ENCODE measurements at regions not wholly inside any gene's neighbourhood (a gene's known extent, or its start where the extent isn't known, plus 50 kb on each side); places are given as distances from the start of the nearest gene placed in this dataset.
"Not testable (repeated sequence)": the region's sequence is repeated elsewhere in the genome, so short reads cannot be mapped to it uniquely, and the experiment has no call there.

DNA sequence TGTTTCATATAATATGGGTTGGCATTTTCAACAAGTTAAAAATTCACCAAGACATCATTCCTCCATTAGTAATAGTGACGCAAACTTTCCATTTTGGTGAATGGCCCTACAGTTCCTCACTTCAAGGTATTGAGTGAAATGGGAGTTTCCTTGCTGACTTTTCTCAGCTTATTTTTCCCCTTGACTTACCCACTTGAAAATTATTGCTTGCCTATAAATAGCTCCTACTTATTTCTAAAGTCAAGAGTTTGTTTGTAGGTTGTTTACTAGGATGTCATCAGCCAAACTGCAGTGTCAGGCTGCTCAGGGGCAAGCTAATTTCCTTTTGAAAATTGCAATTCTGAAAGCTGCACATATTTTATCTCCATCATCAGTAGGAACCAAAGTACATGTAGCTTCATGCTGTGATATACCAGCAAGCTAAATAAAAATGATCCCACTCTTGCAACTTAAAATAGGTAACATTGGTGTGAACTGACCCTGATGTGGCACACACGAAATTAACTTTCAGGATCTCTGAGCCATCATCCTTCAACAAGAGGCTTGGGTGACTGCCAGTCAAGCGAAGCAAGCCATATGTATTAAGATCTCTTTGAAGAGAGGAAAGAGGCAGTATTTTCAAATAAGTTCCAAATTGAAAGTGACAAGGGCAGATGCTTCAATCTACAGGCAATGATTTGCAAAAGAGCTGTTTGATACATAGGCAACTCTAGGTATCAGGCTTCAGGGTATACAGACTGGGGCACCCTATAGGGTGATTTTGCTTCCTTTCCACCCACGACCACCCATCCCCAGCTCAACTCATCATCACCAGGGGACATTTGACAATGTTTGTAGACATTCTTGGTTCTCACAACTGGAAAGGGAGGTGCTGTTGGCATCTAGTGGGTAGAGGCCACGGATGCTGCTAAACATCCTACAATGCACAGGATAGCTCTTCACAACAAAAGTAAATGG, 66.8 kb upstream of the RASGRP1 start:
- TF ChIP-seq, protein P1, sequence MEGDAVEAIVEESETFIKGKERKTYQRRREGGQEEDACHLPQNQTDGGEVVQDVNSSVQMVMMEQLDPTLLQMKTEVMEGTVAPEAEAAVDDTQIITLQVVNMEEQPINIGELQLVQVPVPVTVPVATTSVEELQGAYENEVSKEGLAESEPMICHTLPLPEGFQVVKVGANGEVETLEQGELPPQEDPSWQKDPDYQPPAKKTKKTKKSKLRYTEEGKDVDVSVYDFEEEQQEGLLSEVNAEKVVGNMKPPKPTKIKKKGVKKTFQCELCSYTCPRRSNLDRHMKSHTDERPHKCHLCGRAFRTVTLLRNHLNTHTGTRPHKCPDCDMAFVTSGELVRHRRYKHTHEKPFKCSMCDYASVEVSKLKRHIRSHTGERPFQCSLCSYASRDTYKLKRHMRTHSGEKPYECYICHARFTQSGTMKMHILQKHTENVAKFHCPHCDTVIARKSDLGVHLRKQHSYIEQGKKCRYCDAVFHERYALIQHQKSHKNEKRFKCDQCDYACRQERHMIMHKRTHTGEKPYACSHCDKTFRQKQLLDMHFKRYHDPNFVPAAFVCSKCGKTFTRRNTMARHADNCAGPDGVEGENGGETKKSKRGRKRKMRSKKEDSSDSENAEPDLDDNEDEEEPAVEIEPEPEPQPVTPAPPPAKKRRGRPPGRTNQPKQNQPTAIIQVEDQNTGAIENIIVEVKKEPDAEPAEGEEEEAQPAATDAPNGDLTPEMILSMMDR (IDR thresholded peaks at IDR 0.05; ENCODE audit: low read depth, low read length, missing control alignments), result no peak
- no peak overlapping the region for H3K4me3 ChIP-seq (ENCODE audit: low read depth, low read length)
- DNase-seq (ENCODE audit: low read depth), result no peak

DNA sequence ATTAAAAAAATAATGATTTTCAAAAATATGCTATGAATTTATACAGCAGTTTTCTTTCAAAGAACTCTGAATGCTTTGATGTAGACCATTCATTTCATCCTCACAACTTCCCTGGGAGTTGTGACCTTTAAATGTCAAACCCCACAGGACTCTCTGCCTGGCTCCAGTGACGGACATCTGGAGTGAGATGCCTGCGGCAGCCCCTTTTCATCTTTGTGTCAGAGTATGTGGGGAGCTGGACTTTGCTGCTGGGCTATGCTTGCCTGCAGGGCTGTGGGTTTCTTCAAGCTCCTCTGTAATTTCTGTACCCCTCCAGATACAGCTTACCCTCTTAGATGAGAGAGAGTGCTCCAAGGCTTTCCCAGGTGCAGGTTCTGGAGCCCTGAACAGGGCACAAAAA, 70.6 kb upstream of the RASGRP1 start:
- no peak for DNase-seq (ENCODE audit: low read depth)
- TF ChIP-seq, protein P1 (IDR thresholded peaks at IDR 0.05; ENCODE audit: low read depth, low read length, missing control alignments), result no peak
- H3K4me3 ChIP-seq (ENCODE audit: low read depth, low read length), result no peak overlapping the region

DNA sequence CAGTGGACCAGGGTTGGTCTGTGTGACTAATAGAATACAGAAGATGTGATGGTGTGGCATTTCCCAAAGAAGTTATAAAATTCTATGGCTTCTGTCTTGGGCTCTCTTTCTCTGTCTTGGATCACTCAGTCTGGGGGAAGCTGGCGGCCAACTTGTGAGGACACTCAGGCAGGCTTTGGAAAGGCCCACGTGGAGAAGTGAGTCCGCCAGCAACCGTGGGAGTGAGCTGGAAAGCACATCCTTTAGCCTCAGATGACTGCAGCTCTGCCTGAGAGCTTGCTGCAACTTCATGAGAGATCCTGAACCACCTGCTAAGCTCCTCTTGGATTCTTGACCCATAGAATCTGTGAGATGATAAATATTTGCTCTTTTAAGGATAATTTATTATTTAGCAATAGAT, 72.0 kb upstream of the RASGRP1 start:
- no peak overlapping the region for H3K4me3 ChIP-seq (ENCODE audit: low read depth, low read length)
- no peak for DNase-seq (ENCODE audit: low read depth)
- TF ChIP-seq, protein P1 (IDR thresholded peaks at IDR 0.05; ENCODE audit: low read depth, low read length, missing control alignments), result no peak

DNA sequence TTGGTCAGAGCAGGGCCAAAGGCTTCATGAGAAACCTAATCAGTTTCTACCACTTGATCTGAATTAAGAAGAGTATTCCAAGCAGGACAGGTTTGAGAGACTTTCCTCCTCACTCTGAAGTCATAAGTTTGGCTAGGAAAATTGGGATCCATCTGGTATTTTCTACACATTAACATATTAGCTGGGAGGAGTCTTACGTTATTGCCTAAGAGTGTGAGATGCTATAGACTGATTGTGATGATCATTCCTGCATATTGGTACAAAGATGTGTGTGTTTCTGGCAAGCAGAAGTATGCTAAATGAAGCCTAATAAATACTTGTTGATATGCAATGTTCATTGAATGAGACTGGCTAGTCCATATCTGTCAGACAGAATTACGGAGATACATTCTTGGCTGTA, 73.5 kb upstream of the RASGRP1 start:
- H3K4me3 ChIP-seq (ENCODE audit: low read depth, low read length), result no peak overlapping the region
- DNase-seq (ENCODE audit: low read depth), result no peak
- TF ChIP-seq, protein P1 (IDR thresholded peaks at IDR 0.05; ENCODE audit: low read depth, low read length, missing control alignments), result no peak

DNA sequence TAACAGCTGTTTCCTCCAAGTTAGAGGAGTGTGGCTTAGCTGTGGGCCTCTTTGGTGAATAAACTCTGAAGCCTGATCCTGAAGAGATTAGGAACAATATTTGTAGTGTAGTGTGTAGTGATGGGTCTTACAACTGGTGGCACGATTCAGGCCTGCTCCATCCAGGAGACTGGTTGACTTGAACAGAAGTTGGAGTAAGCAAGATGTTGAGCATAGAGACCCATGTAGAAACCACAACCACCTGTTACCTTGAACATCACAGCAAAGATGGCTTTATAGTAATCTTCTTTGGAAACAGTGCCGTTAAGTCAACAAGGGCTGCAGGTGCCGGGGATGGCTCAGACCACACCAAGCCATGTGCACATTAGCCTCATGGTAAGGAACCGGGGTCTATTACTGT, 74.2 kb upstream of the RASGRP1 start:
- DNase-seq (ENCODE audit: low read depth), result no peak
- TF ChIP-seq, protein P1 (IDR thresholded peaks at IDR 0.05; ENCODE audit: low read depth, low read length, missing control alignments), result no peak
- no peak overlapping the region for H3K4me3 ChIP-seq (ENCODE audit: low read depth, low read length)

DNA sequence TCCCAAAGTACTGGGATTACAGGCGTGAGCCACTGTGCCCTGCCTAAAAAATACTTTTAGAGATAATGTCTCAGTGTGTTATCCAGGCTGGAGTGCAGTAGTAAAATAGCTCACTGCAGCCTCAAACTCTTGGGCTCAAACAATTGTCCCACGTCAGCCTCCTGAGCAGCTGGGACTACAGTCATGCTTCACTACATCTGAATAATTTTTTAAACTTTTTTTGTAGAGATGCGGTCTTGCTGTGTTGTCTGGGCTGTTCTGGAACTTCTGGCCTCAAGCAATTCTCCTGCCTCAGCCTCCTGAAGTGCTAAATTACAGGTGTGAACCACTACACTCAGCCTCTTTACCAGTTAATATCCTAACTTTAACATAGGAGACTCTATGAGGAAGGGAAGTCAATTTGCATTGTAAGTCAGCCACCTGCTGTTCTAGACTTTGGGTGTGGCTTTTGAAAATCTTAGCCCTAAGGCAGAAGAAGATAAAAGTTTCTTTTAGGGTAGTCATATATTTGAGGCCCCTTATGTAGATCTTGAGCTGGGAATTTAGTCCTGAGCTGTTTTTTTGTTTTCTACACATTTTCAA, 78.2 kb upstream of the RASGRP1 start:
- H3K4me3 ChIP-seq (ENCODE audit: low read depth, low read length), result no peak overlapping the region
- DNase-seq (ENCODE audit: low read depth), result no peak
- TF ChIP-seq, protein P1 (IDR thresholded peaks at IDR 0.05; ENCODE audit: low read depth, low read length, missing control alignments), result no peak

DNA sequence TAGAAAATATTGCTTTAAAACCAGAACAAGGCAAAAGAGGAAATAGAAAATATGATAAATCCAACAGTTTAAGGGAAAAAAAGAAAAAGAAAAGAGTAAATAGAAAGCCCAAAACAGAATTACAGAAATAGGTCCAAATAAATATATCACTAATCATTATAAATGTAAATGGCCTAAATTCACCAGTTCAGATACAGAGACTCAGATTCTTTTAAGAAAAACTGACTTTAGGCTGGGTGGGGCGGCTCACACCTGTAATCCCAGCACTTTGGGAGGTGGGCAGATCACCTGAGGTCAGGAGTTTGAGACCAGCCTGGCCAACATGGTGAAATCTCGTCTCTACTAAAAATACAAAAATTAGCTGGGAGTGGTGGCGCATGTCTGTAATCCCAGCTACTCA, 79.7 kb upstream of the RASGRP1 start:
- not testable (repeated sequence) for DNase-seq (ENCODE audit: low read depth); H3K4me3 ChIP-seq (ENCODE audit: low read depth, low read length)
